A549 (cell line): ENCODE measurements at regions not wholly inside any gene's neighbourhood (a gene's known extent, or its start where the extent isn't known, plus 50 kb on each side); places are given as distances from the start of the nearest gene placed in this dataset.

Experiments
- ATAC-seq, 2 experiments: fragments of 200-7000 bp in 1 of 2; fragments of >200 bp in 1 of 2; cut with Nextera tagmentation in 1 of 2; cut with Tn5 transposase in 1 of 2; 3 replicates each; pipeline versions ENCODE4 v1.8.0 to v1.9.1; 2018 to 2020; ENCODE audit warnings: mild to moderate bottlenecking in 1 of 2, moderate library complexity in 1 of 2
- CTCF ChIA-PET: fragments of 300-600 bp; sonication (Branson Sonifier 250); formaldehyde crosslinking; extraction: SDS; loops from one replicate; lab custom pipeline; 2021; ENCODE audit warnings: antibody characterized with exemption, inconsistent platforms; lab: Yijun Ruan, JAX
- POLR2A ChIA-PET: fragments of 350-600 bp; formaldehyde crosslinking; extraction: SDS; loops from one replicate; lab custom pipeline; 2021; ENCODE audit warnings: antibody characterized with exemption, inconsistent platforms; lab: Yijun Ruan, JAX
- DNase-seq, 2 experiments: peaks; one replicate each; pipeline versions ENCODE4 v3.0.0 to v3.0.0-alpha.2; 2011 to 2016; ENCODE audit warnings: low read depth in 1 of 2, low spot score in 1 of 2
- FAIRE-seq: peaks from 2 replicates; lab custom pipeline; 2011; peaks lifted over from hg19 to GRCh38; lab: Jason Lieb, UNC
- H3K27ac ChIP-seq, 2 experiments: fragments of >200 bp; sonication (Bioruptor Twin); formaldehyde crosslinking; 3 replicates each; pipeline ENCODE4 v1.5.1; 2016 to 2017
- H3K4me1 ChIP-seq: fragments of >200 bp; sonication (Bioruptor Twin); formaldehyde crosslinking; 3 replicates; pipeline ENCODE4 v1.6.1; 2016
- H3K4me2 ChIP-seq: fragments of >200 bp; sonication (Bioruptor Twin); formaldehyde crosslinking; 3 replicates; pipeline ENCODE4 v1.6.1; 2016
- H3K4me3 ChIP-seq: fragments of >200 bp; sonication (Bioruptor Twin); formaldehyde crosslinking; 3 replicates; pipeline ENCODE4 v1.5.1; 2016
- H3K9me3 ChIP-seq: fragments of >200 bp; sonication (Bioruptor Twin); formaldehyde crosslinking; 3 replicates; pipeline ENCODE4 v1.6.1; 2016
- BHLHE40 ChIP-seq: IDR thresholded peaks from 2 replicates; pipeline ENCODE4 v1.6.1; 2012; ENCODE audit warnings: low read depth, low read length, inconsistent platforms
- CBX2 ChIP-seq: fragments of 200-600 bp; sonication (generic); IDR thresholded peaks from 2 replicates; pipeline ENCODE4 v1.6.1; 2016; ENCODE audit warnings: low read depth, mild to moderate bottlenecking, borderline replicate concordance
- E2F6 ChIP-seq: IDR thresholded peaks from 2 replicates; pipeline ENCODE4 v1.6.1; 2012; ENCODE audit warnings: low read depth, borderline replicate concordance
- EHMT2 ChIP-seq: fragments of 200-600 bp; sonication (generic); IDR thresholded peaks from 2 replicates; pipeline ENCODE4 v1.6.1; 2016; ENCODE audit warnings: antibody characterized with exemption, low read depth, mild to moderate bottlenecking, moderate library complexity
- ELK1 ChIP-seq: fragments of 150-350 bp; IDR thresholded peaks from 2 replicates; pipeline ENCODE4 v1.6.1; 2014; ENCODE audit warnings: low read depth, mild to moderate bottlenecking, low read length
- HEYL ChIP-seq: fragments of 250-450 bp; sonication (Bioruptor Pico); IDR thresholded peaks from 2 replicates; pipeline ENCODE4 v1.8.0; 2021; ENCODE audit warnings: mild to moderate bottlenecking, moderate library complexity
- PHF8 ChIP-seq: fragments of 200-600 bp; sonication (generic); IDR thresholded peaks from 2 replicates; pipeline ENCODE4 v1.6.1; 2016; ENCODE audit warnings: low read depth, mild to moderate bottlenecking, antibody characterized with exemption, moderate library complexity, borderline replicate concordance
- RARB ChIP-seq: fragments of 250-450 bp; sonication (Bioruptor Pico); IDR thresholded peaks from 2 replicates; pipeline ENCODE4 v1.8.0; 2021; ENCODE audit warnings: mild to moderate bottlenecking, moderate library complexity
- SMC3 ChIP-seq: fragments of >200 bp; sonication (Bioruptor Twin); formaldehyde crosslinking; IDR thresholded peaks from 3 replicates; pipeline ENCODE4 v1.6.1; 2018; ENCODE audit warnings: inconsistent platforms
- ZFP36 ChIP-seq: fragments of 450-650 bp; IDR thresholded peaks from 2 replicates; pipeline ENCODE4 v1.6.1; 2014; ENCODE audit warnings: borderline replicate concordance; ENCODE audit not compliant: partially characterized antibody
- WGBS: methylation state at CpG from one replicate; pipeline ENCODE4 v1.1.6; 2017; ENCODE audit errors: missing lambda C conversion rate; 5-methylcytosine and 5-hydroxymethylcytosine counted together
- TF ChIP-seq, protein P1 (sequence below): IDR thresholded peaks from 2 replicates; pipeline ENCODE4 v1.6.1; 2012
- TF ChIP-seq, protein P2 (sequence below): fragments of 250-450 bp; sonication (Bioruptor Pico); IDR thresholded peaks from 2 replicates; pipeline ENCODE4 v1.5.0; 2020; ENCODE audit warnings: low read depth, mild to moderate bottlenecking, moderate library complexity
- TF ChIP-seq, protein P3 (sequence below): fragments of >200 bp; sonication (Bioruptor Twin); formaldehyde crosslinking; IDR thresholded peaks from 3 replicates; pipeline ENCODE4 v1.6.1; 2016

GRCh38 chrX:9160698-9161329 is 126.9 kb upstream of the FAM9B start:
- ATAC-seq (no peak), FAIRE-seq (peak; percentile 89), DNase-seq (no peak)
- no peak overlapping the region for H3K4me3 ChIP-seq
- ChIA-PET CTCF (interaction anchor here (1.3 kb wide), 1 partner anchor 127 kb away, joined by 4 read pairs; the partner anchor contains the start of gene FAM9B), POLR2A (no interaction called here)
- 81% methylated on average over 4 of the region's 4 CpGs for WGBS
- H3K27ac ChIP-seq = peak overlapping the region in 1 of 2 experiments; percentile 41; a peak in 1 of 6 replicates
- H3K4me1 ChIP-seq = peaks cover 31% of the 10 kb centered on the region
- H3K4me2 ChIP-seq = no peak overlapping the region
- H3K9me3 ChIP-seq = no peaks in the 10 kb centered on the region
- TF ChIP-seq, protein P1, sequence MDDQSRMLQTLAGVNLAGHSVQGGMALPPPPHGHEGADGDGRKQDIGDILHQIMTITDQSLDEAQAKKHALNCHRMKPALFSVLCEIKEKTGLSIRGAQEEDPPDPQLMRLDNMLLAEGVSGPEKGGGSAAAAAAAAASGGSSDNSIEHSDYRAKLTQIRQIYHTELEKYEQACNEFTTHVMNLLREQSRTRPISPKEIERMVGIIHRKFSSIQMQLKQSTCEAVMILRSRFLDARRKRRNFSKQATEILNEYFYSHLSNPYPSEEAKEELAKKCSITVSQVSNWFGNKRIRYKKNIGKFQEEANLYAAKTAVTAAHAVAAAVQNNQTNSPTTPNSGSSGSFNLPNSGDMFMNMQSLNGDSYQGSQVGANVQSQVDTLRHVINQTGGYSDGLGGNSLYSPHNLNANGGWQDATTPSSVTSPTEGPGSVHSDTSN = no peak
- no peak for TF ChIP-seq ZFP36
- TF ChIP-seq, protein P2, sequence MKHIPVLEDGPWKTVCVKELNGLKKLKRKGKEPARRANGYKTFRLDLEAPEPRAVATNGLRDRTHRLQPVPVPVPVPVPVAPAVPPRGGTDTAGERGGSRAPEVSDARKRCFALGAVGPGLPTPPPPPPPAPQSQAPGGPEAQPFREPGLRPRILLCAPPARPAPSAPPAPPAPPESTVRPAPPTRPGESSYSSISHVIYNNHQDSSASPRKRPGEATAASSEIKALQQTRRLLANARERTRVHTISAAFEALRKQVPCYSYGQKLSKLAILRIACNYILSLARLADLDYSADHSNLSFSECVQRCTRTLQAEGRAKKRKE = no peak
- no peak for TF ChIP-seq E2F6
- no peak for TF ChIP-seq PHF8
- no peak for TF ChIP-seq HEYL (CRISPR knock-in tag)
- no peak for TF ChIP-seq BHLHE40
- TF ChIP-seq CBX2 = no peak

DNA sequence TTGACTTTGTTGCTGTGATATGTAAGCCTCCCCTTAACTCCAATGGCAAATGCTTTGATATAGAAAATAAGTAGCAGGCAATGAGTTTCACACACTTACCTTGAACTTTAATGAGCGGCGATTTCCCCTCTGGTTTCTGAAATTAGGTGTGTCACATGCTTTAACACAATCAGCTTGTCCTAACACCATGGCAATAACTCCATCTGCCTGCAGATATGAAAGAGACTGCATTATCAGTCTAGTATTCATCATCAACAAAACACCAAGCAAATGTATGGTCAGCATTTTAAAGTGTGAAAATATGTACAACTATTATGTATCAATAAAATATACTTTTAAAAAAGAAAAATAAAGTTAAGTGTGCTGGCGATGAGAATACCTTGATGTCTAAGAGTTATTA is 128.8 kb upstream of the FAM9B start:
- no peak for FAIRE-seq

More for the DNA sequence above, 128.8 kb upstream of the FAM9B start:
- H3K4me3 ChIP-seq = no peak overlapping the region
- H3K4me2 ChIP-seq = peak overlapping the region; percentile 70
- TF ChIP-seq ELK1 = no peak
- no peak for TF ChIP-seq SMC3
- TF ChIP-seq EHMT2 = no peak
- TF ChIP-seq, protein P3, sequence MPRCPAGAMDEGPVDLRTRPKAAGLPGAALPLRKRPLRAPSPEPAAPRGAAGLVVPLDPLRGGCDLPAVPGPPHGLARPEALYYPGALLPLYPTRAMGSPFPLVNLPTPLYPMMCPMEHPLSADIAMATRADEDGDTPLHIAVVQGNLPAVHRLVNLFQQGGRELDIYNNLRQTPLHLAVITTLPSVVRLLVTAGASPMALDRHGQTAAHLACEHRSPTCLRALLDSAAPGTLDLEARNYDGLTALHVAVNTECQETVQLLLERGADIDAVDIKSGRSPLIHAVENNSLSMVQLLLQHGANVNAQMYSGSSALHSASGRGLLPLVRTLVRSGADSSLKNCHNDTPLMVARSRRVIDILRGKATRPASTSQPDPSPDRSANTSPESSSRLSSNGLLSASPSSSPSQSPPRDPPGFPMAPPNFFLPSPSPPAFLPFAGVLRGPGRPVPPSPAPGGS = no peak
- TF ChIP-seq, protein P1 = no peak
- TF ChIP-seq RARB (CRISPR knock-in tag) = no peak
- CTCF ChIA-PET = no interaction called here
- H3K9me3 ChIP-seq = peaks cover 7% of the 10 kb centered on the region; the same call in 1 of the 3 replicates
- 91% methylated on average over 3 of the region's 3 CpGs for WGBS
- DNase-seq (no peak), ATAC-seq (no peak)
- peaks cover 43% of the 10 kb centered on the region for H3K4me1 ChIP-seq
- peak overlapping the region; percentile 52 to 69; a peak in 5 of 6 replicates for H3K27ac ChIP-seq
- POLR2A ChIA-PET = no interaction called here
